GM12891 (cell line): ENCODE measurements at regions not wholly inside any gene's neighbourhood (a gene's known extent, or its start where the extent isn't known, plus 50 kb on each side); places are given as distances from the start of the nearest gene placed in this dataset.

Experiments used
- POLR2A ChIP-seq: IDR thresholded peaks from 2 replicates; pipeline ENCODE4 v1.6.1; 2011; ENCODE audit warnings: low read depth, low read length, control low read depth
- TAF1 ChIP-seq: IDR thresholded peaks from 2 replicates; pipeline ENCODE4 v1.6.1; 2011; ENCODE audit warnings: low read depth, low read length, control low read depth

DNA sequence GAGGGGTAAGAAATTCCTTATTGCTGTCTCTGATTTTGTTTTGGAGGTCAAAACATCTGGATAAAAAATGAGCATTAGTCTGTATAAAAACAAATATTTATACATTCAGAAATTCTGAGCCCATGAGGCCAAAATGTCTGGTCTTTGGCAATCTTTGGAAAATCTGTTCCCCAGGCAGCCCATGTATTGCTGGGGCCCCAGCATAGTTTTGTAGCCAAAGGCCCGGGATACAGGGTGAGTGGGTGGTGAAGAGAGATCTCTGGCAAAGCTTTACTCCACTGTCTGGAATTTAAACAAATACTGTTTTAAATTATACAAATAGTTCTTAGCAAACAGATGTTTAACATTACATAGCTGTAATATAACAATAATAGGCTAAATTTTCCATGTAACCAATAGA, 134.7 kb upstream of the GALNT17 start:
- TF ChIP-seq POLR2A (no peak), TAF1 (no peak)
